ENCODE measurements at regions not wholly inside any gene's neighbourhood (a gene's known extent, or its start where the extent isn't known, plus 50 kb on each side); places are given as distances from the start of the nearest gene placed in this dataset.

DNA sequence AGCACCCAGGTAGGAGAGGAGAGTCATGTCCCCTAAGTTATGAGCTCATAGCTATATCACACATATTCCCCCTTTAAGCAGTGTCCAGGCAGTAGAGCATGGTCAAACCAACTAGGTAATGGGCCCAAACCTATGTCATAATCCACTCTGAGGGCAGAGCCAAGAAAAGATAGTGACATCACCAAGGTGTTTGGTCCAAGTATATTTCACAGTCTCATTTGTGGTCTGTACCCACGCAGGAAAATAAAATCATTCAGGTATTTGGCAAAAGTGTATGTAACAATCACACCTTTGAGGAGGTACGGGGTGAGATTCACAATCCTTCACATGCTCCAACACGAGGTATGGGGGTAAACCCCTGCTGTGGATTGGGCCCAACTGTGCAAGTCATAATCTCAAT lies 2112.8 kb downstream of the TP53TG3F start:
- ChIA-PET POLR2A (no interaction called here), CTCF (no interaction called here)
- Histone ChIP-seq H3K36me3 (ENCODE audit: control insufficient read depth, insufficient read depth, low read length) (no peaks in the 10 kb centered on the region), H3K27me3 (ENCODE audit: control insufficient read depth, insufficient read depth, low read length) (no peaks in the 10 kb centered on the region), H3K4me3 (ENCODE audit: low read depth, low read length) (no peak overlapping the region)
- DNase-seq (ENCODE audit: low read depth), result no peak
- TF ChIP-seq, protein P1, sequence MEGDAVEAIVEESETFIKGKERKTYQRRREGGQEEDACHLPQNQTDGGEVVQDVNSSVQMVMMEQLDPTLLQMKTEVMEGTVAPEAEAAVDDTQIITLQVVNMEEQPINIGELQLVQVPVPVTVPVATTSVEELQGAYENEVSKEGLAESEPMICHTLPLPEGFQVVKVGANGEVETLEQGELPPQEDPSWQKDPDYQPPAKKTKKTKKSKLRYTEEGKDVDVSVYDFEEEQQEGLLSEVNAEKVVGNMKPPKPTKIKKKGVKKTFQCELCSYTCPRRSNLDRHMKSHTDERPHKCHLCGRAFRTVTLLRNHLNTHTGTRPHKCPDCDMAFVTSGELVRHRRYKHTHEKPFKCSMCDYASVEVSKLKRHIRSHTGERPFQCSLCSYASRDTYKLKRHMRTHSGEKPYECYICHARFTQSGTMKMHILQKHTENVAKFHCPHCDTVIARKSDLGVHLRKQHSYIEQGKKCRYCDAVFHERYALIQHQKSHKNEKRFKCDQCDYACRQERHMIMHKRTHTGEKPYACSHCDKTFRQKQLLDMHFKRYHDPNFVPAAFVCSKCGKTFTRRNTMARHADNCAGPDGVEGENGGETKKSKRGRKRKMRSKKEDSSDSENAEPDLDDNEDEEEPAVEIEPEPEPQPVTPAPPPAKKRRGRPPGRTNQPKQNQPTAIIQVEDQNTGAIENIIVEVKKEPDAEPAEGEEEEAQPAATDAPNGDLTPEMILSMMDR (IDR thresholded peaks at IDR 0.05; ENCODE audit: insufficient read depth, low read depth, low read length), result no peak

DNA sequence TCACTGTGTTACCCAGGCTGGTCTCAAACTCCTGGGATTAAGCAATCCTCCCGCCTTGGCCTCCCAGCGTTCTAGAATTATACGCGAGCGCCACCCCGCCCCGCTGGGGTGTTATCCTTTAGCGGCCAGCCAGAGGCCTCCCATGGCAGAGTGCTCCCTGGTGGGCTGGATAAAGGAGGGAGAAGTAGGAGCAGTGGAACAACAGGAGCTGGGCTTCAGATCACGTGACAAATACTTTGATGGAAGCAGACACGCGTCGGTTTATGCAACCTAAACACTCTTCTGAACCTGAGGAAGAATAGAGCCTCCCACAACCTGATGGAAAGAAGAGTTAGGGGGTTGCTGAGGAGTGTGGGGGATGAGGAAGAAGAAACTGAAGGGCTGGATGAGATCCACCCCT lies 2114.0 kb downstream of the TP53TG3F start:
- ChIA-PET POLR2A (no interaction called here), CTCF (no interaction called here)
- no peak overlapping the region for H3K4me3 ChIP-seq (ENCODE audit: low read depth, low read length)

DNA sequence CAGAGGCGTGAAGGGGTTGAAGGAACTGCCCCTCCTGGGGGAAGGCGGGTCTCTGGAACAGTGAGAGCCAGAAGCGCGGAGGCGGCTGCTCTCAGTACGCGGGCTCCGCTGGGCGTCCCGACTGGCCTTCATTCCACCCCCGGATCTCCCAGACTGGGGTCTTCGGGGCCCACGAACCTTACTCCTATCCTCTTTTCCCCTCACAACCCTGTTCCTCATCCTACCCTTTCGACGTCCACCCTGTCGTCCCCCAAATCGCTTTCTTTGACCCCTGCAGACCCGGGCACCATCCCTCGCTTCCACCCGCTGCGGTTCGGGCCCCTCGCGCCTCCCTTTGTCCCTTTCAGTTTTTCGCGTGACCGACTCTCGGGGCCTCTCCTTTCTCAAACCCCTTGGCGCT lies 2114.6 kb downstream of the TP53TG3F start:
- POLR2A ChIA-PET, result no interaction called here
- Histone ChIP-seq H3K27me3 (ENCODE audit: control insufficient read depth, insufficient read depth, low read length) (no peaks in the 10 kb centered on the region), H3K4me3 (ENCODE audit: low read depth, low read length) (no peak overlapping the region), H3K36me3 (ENCODE audit: control insufficient read depth, insufficient read depth, low read length) (no peaks in the 10 kb centered on the region)
- CTCF ChIA-PET, result no interaction called here
- TF ChIP-seq, protein P1 (IDR thresholded peaks at IDR 0.05; ENCODE audit: insufficient read depth, low read depth, low read length), result no peak
- no peak for DNase-seq (ENCODE audit: low read depth)

More for the DNA sequence above, 2114.0 kb downstream of the TP53TG3F start:
- Histone ChIP-seq H3K36me3 (ENCODE audit: control insufficient read depth, insufficient read depth, low read length) (no peaks in the 10 kb centered on the region), H3K27me3 (ENCODE audit: control insufficient read depth, insufficient read depth, low read length) (no peaks in the 10 kb centered on the region)
- TF ChIP-seq, protein P1 (IDR thresholded peaks at IDR 0.05; ENCODE audit: insufficient read depth, low read depth, low read length), result no peak
- DNase-seq (ENCODE audit: low read depth), result no peak

DNA sequence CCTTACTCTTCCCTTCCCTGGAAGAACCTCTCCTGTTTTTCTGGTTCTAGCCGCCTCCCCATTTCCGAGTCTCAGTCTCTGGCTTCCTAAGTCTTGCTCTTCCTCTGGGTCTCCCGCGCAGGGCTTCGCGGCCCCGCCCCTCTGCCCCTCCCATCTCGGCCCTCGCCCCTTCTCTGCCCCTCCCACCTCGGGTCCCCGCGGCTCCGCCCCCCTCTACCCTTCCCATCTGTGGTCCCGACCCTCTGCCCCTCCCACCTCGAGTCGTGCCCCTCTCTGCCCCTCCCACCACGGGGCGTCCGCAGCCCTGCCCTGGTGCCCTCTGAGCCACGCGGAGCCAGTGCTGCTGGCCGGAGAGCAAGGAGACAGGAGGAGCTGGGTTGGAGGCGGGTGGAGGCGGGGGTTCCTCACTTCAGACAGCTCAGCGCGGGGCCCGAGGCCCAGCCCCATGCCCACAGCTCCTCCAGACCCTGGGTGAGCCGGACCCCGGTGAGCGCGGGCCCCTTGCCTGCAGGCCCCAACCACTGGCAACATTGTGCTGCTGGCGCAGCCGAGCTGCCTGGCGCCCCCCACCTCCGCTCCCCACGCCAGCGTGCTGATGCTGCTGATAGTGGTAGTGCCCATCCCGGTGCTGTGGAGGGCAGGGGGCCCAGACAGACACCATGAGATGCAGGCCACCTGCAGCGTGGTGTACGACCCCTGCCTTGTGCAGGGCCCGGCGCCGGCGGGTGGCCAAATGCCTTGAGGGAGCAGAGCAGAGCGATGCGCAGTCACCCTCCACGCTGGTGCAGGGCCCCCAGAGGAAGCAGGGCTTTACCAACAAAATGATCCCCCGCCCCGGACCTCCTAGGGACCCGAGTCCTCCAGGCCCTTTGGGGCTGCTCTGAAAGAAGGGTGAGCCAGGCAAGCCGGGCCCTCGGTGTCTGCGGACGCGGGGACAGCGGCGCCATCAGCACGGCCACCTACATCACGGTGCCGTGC lies 2115.3 kb downstream of the TP53TG3F start:
- Histone ChIP-seq H3K4me3 (ENCODE audit: low read depth, low read length) (no peak overlapping the region), H3K36me3 (ENCODE audit: control insufficient read depth, insufficient read depth, low read length) (no peaks in the 10 kb centered on the region), H3K27me3 (ENCODE audit: control insufficient read depth, insufficient read depth, low read length) (no peaks in the 10 kb centered on the region)
- ChIA-PET POLR2A (no interaction called here), CTCF (no interaction called here)
- TF ChIP-seq, protein P1 (IDR thresholded peaks at IDR 0.05; ENCODE audit: insufficient read depth, low read depth, low read length), result no peak
- DNase-seq (ENCODE audit: low read depth), result no peak

DNA sequence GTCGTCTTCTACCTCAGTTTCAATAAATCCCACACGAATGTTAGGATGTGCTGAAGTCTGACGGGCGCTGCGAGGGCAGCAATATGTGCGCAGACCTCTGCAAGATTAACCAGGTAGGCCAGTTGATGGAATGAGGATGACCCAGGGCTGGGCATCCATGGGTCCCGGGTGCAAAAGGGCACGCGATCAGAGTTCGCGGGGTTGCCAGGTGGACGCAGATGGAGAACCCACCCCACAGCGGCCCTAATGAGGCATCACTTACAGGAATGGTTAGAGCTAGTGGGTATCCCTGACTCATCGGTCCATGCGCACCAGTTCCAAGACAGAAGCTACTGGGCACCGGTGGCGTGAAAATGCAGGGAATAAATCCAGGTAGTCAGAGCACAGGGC lies 2116.0 kb downstream of the TP53TG3F start:
- CTCF ChIA-PET, result no interaction called here
- POLR2A ChIA-PET, result no interaction called here

More for the DNA sequence above, 2116.0 kb downstream of the TP53TG3F start:
- Histone ChIP-seq H3K4me3 (ENCODE audit: low read depth, low read length) (no peak overlapping the region), H3K36me3 (ENCODE audit: control insufficient read depth, insufficient read depth, low read length) (no peaks in the 10 kb centered on the region), H3K27me3 (ENCODE audit: control insufficient read depth, insufficient read depth, low read length) (no peaks in the 10 kb centered on the region)
- no peak for DNase-seq (ENCODE audit: low read depth)
- TF ChIP-seq, protein P1 (IDR thresholded peaks at IDR 0.05; ENCODE audit: insufficient read depth, low read depth, low read length), result no peak
